ACC112 (cell line): ENCODE measurements at regions not wholly inside any gene's neighbourhood (a gene's known extent, or its start where the extent isn't known, plus 50 kb on each side); places are given as distances from the start of the nearest gene placed in this dataset.

Experiments used
- H2AFZ ChIP-seq: fragments of 200-600 bp; sonication (generic); one replicate; pipeline ENCODE4 v1.6.0; 2017; ENCODE audit warnings: antibody characterized with exemption, low read length; ENCODE audit not compliant: unreplicated experiment
- H3K27ac ChIP-seq: fragments of 200-600 bp; sonication (generic); 2 replicates; pipeline ENCODE4 v1.5.1; 2014; ENCODE audit warnings: low read depth, mild to moderate bottlenecking, antibody characterized with exemption, low read length, moderate library complexity
- H3K27me3 ChIP-seq: fragments of 200-600 bp; sonication (generic); 2 replicates; pipeline ENCODE4 v1.6.1; 2014; ENCODE audit warnings: mild to moderate bottlenecking, antibody characterized with exemption, low read length, moderate library complexity, mixed read lengths; ENCODE audit not compliant: insufficient read depth
- H3K36me3 ChIP-seq: fragments of 200-600 bp; sonication (generic); 2 replicates; pipeline ENCODE4 v1.6.1; 2016; ENCODE audit warnings: mild to moderate bottlenecking, antibody characterized with exemption, low read length, moderate library complexity, mixed read lengths; ENCODE audit not compliant: insufficient read depth
- H3K4me1 ChIP-seq: fragments of 200-600 bp; sonication (generic); one replicate; pipeline ENCODE4 v1.6.1; 2016; ENCODE audit warnings: low read length, mixed read lengths; ENCODE audit not compliant: insufficient read depth, unreplicated experiment, control insufficient read depth
- H3K4me3 ChIP-seq: fragments of 200-600 bp; sonication (generic); 2 replicates; pipeline ENCODE4 v1.5.1; 2014; ENCODE audit warnings: mild to moderate bottlenecking, low read depth, low read length
- H3K79me2 ChIP-seq: fragments of 200-600 bp; sonication (generic); one replicate; pipeline ENCODE4 v1.6.0; 2016; ENCODE audit warnings: low read length; ENCODE audit not compliant: control insufficient read depth, unreplicated experiment, insufficient read depth

DNA sequence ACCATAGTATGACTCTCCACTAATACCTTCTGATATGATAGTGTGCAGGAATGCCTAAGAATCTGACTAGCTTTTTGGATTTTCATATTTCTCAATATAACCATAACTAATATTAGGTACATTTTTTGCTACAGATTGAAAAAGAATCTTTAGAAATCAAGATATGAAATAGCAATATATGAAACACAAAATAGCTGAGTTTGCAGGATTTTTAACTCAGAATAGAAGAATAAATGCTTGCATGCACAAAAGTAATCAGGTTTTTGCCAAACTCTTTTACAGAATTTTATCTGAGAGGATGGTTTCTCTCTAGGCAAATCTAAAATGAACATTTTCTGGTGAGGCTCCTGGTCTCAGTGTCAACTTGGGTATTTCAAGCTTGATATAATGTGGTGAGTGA lies 402.6 kb downstream of the TMEM232 start:
- Histone ChIP-seq H3K27ac (no peak overlapping the region), H3K36me3 (no peaks in the 10 kb centered on the region), H3K4me1 (no peaks in the 10 kb centered on the region), H3K79me2 (no peaks in the 10 kb centered on the region), H3K27me3 (no peaks in the 10 kb centered on the region), H3K4me3 (no peak overlapping the region), H2AFZ (no peak overlapping the region)

DNA sequence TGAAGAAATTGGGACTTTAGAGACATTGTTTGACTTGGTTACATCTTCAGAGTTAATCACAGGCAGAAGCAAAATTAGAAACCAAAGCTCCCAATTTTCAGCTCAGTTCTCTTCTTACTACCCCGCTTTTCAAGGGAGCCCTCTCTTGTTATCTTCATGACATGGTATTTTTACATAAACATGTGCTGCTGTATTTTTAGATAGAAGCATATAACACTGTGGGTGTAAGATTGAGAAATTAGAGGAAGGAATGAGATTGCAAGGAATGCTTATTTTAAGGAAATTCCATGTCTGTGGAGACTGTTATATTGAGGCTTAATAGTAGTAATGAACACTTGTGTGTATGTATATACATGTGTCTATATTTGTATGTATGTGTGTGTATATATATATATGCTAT lies 401.6 kb downstream of the TMEM232 start:
- Histone ChIP-seq H3K27ac (no peak overlapping the region), H3K4me3 (no peak overlapping the region), H3K79me2 (no peaks in the 10 kb centered on the region), H2AFZ (no peak overlapping the region), H3K36me3 (no peaks in the 10 kb centered on the region), H3K27me3 (no peaks in the 10 kb centered on the region), H3K4me1 (no peaks in the 10 kb centered on the region)

DNA sequence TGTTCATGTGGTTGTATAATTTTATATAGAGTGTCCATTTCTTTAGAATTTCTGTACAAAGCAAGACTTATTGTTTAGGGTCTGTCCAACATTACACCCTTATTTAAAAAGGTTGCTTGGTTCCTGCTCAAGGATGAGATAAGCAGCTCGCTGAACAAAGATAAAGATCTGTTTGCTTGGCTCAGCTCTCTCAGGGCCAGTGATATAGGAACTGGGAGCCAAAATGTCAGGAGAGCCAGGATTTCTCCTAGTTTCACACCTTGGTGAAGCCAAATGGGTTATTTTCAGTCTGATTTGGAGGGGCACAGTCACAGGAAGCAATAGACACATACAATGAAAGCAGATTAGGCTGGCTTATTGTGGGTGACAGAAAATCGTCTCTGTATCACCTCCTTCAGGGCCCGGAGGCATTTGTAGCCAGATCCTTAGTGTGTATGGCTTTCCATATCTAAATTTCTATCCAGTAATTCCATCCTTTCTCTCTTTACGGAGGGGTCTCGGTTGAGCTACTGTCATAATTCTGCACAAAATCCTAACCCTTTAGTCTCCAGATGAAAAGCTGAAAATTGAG lies 396.4 kb downstream of the TMEM232 start:
- Histone ChIP-seq H3K79me2 (no peaks in the 10 kb centered on the region), H3K4me1 (peaks cover 4% of the 10 kb centered on the region), H3K27me3 (0 out of 2 replicates have a peak, but pooled peaks cover 4% of the 10 kb centered on the region), H3K36me3 (no peaks in the 10 kb centered on the region), H3K4me3 (no peak overlapping the region), H2AFZ (no peak overlapping the region), H3K27ac (no peak overlapping the region)

DNA sequence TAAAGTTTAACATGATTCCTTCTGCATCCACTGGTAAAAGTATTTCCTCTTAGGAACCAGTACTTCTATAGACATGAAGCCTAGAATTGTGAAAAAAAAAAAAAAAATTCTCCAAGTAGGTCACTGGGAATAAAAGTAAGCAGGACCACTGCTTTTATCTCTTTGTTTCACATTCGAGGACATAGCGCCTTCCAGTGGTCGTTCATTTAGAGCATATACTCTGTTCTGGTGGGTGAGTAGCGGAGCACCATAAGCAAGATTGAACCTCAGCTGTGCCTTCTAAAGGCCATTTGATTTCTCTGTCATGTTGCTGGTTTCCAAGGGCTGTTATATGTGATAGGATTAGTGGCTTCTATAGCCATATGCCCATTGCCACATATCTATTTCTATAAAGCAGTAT lies 393.1 kb downstream of the TMEM232 start:
- Histone ChIP-seq H3K36me3 (no peaks in the 10 kb centered on the region), H3K27me3 (0 out of 2 replicates have a peak, but pooled peaks cover 4% of the 10 kb centered on the region), H3K79me2 (no peaks in the 10 kb centered on the region), H3K4me3 (no peak overlapping the region), H3K27ac (no peak overlapping the region), H2AFZ (no peak overlapping the region), H3K4me1 (peaks cover 8% of the 10 kb centered on the region)

DNA sequence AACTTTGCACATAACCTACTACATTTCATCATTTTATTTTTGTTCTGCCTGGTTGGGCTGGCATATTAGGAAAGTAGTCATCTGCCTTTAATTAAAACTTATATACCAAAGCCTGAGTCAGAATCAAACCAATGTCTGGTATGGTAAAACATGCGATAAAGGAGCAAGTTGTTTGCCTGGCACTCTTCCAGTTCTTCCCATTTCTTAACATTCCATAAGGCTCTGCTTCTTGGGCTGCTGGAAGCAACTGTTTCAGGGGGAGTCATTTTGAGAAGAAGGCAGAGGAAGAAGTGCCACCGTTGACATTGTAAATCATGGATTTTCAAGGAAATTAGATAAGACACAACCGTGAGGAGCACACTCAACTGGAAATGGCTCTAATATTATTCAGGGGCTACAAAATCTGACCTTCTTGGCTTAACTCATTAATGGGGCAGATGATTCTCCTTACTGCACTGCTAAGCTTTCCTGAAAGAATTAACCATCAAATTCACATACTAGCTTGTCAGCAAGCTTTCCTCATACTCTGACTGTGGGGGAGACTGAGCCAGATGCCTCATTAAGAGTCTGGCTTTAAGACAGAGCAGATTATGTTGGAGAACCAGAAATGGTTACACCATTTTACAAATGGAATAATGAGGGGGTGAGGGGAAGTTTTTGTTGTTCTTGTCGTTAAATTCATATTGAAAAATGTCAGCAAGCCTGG lies 391.0 kb downstream of the TMEM232 start:
- 0 out of 2 replicates have a peak, but pooled peaks cover 4% of the 10 kb centered on the region for H3K27me3 ChIP-seq
- no peaks in the 10 kb centered on the region for H3K36me3 ChIP-seq
- no peak overlapping the region for H3K4me3 ChIP-seq
- peaks cover 8% of the 10 kb centered on the region for H3K4me1 ChIP-seq
- H2AFZ ChIP-seq = no peak overlapping the region
- H3K27ac ChIP-seq = no peak overlapping the region
- H3K79me2 ChIP-seq = no peaks in the 10 kb centered on the region

DNA sequence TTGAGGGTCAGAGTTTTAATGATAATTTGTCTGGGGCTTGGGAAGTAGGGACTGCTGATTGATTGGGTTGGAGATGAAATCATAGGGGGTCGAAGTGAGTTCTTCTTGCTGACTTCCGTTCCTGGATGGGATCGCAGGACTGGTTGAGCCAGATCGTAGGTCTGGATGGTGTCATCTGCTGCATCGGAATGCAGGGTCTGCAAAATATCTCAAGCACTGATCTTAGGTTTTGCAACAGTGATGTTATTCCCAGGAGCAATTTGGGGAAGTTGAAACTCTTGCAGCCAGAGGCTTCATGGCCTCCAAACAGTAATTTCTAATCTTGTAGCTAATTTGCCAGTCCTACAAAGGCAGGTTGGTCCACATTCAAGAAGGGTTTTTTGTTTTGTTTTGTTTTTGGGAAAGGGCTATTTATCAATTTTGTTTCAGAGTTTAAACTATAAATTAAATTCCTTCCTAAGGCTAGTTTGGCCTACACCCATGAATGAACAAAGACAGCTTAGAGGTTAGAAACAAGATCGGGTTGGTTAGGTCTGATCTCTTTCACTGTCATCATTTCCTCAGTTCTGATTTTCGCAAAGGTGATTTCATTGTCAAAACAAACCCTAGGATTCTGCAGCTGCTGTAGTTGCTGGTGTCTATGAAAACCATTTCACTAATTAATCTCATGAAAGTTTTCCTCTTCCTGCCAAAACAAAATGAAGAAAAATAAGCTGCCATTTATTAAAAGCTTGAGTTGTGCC lies 388.0 kb downstream of the TMEM232 start:
- Histone ChIP-seq H3K4me3 (no peak overlapping the region), H3K27me3 (no peaks in the 10 kb centered on the region), H3K27ac (no peak overlapping the region), H3K79me2 (no peaks in the 10 kb centered on the region), H3K4me1 (peaks cover 8% of the 10 kb centered on the region), H3K36me3 (no peaks in the 10 kb centered on the region), H2AFZ (no peak overlapping the region)

DNA sequence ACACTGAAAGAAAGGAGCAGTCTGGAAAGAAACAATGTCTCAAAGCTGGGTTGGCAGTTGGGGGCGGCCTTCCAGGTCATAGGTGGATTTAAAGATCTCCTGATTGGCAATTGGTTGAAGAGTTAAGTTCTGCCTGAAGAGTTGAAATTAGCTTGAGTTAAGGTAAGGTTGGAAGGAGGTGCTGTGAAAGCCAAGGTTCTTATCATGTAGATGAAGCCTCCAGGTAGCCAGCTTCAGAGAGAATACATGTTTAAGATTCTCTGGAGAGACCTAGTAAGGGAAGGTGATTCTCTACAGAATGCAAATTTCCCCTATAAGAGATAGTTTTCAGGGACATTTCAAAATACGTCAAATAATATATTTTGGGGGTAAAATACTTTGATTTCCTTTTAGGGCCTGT lies 387.1 kb downstream of the TMEM232 start:
- no peaks in the 10 kb centered on the region for H3K79me2 ChIP-seq
- no peak overlapping the region for H3K27ac ChIP-seq
- H2AFZ ChIP-seq = no peak overlapping the region
- H3K36me3 ChIP-seq = no peaks in the 10 kb centered on the region
- no peak overlapping the region for H3K4me3 ChIP-seq
- peaks cover 8% of the 10 kb centered on the region for H3K4me1 ChIP-seq
- H3K27me3 ChIP-seq = no peaks in the 10 kb centered on the region

DNA sequence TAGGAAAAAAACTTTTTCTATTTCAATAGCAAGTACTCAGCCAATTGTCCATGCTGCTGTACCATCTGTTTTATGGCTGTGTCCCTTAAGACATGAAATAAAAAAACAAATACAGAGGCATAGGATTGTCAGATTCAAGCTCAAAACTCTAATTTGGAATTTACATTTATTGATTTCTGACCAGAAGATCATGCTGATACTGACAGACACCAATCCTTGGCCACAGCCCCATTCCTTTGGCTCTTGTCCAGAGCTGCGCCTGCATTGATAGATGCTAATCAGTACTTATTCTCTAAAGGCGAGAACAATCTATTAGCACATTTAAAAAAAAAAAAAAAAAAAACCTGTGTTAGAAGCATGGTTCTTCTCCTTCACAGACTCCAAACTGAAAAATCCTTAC lies 384.6 kb downstream of the TMEM232 start:
- no peaks in the 10 kb centered on the region for H3K36me3 ChIP-seq
- no peak overlapping the region for H3K27ac ChIP-seq
- no peaks in the 10 kb centered on the region for H3K79me2 ChIP-seq
- H3K27me3 ChIP-seq = no peaks in the 10 kb centered on the region
- no peak overlapping the region for H3K4me3 ChIP-seq
- H3K4me1 ChIP-seq = peaks cover 4% of the 10 kb centered on the region
- H2AFZ ChIP-seq = no peak overlapping the region

DNA sequence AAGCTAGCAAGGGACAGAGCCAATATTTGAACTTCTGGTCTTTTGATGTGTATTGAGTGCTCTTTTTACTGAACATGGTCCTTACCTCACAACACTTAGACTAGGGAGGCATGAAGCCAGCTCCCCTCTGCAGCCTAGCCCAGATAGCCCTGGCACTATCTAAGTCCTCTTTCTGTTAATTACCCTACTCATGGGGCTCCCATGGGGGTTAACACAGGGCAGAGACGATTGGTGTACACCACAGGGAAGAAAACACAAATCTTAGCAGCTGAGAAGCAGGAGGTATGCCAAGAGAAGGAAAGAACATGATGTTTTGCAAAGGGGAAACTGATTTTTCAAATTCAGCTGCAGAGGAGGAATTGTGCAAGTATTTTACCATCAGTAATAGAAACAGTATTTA lies 383.8 kb downstream of the TMEM232 start:
- no peaks in the 10 kb centered on the region for H3K36me3 ChIP-seq
- H3K79me2 ChIP-seq = no peaks in the 10 kb centered on the region
- no peak overlapping the region for H2AFZ ChIP-seq
- peaks cover 9% of the 10 kb centered on the region for H3K4me1 ChIP-seq
- H3K27ac ChIP-seq = no peak overlapping the region
- no peak overlapping the region for H3K4me3 ChIP-seq
- no peaks in the 10 kb centered on the region for H3K27me3 ChIP-seq

DNA sequence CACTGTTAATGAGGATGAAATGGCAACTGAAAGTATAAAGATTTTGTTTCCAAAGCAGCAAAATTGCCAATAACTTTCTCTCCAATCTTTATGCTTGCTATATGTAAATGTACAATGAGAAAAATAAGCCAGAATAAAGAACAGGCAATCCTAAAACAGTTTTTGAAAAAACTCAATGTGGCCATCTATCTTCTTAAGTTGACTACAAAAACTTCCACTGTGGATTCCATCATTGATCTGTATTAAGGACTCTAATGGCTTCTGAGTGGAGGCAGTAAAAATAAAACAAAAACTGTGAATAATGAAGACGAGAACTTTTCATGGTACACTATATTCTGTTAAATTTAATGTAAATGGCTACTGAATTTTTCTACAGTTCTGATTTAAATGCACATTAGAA lies 382.9 kb downstream of the TMEM232 start:
- Histone ChIP-seq H3K27me3 (no peaks in the 10 kb centered on the region), H3K4me1 (peaks cover 9% of the 10 kb centered on the region), H2AFZ (no peak overlapping the region), H3K79me2 (no peaks in the 10 kb centered on the region), H3K4me3 (no peak overlapping the region), H3K27ac (no peak overlapping the region), H3K36me3 (no peaks in the 10 kb centered on the region)

DNA sequence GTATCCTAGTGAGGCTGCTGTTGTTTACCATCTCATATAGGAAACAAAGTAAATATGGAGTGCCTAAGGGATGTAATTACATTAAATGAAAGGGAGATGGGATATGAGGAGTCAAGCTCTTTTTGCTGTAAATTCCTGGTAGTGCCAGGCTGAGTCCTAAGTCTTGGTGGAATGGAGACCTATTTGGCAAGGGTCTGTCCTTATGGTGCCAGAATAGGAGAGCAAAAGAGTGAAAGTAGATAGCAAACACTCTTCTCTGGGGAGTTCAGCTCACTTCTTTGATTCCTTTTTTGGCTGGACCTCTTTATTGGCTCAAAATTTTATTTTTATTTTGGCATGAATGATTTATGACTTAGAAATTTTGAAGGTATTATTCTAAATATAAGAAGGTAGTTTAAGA lies 380.8 kb downstream of the TMEM232 start:
- H3K4me1 ChIP-seq = peaks cover 9% of the 10 kb centered on the region
- no peak overlapping the region for H2AFZ ChIP-seq
- H3K79me2 ChIP-seq = no peaks in the 10 kb centered on the region
- H3K4me3 ChIP-seq = no peak overlapping the region
- no peaks in the 10 kb centered on the region for H3K27me3 ChIP-seq
- no peaks in the 10 kb centered on the region for H3K36me3 ChIP-seq
- H3K27ac ChIP-seq = no peak overlapping the region
